ENCODE measurements at regions not wholly inside any gene's neighbourhood (a gene's known extent, or its start where the extent isn't known, plus 50 kb on each side); places are given as distances from the start of the nearest gene placed in this dataset.
"Not testable (repeated sequence)": the region's sequence is repeated elsewhere in the genome, so short reads cannot be mapped to it uniquely, and the experiment has no call there.

DNA sequence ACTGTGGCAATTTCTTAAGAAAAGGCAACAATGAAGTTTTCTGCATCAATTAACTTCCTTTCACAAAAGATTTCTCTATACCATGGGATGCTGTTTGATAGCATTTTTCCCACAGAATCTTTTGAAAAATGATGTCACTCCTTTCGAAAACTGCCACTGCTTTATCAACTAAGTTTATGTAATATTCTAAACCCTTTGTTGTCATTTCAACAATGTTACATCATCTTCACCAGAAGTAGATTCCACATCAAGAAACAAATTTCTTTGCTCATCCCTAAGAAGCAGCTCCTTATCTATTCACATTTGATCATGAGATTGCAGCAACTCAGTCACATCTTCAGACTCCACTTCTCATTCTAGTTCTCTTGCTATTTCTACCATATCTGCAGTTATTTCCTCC is 116.1 kb upstream of the KCND3 start:
- DNase-seq: no peak

GRCh38 chr1:112110031-112110430 is 120.6 kb upstream of the KCND3 start:
- no peak for DNase-seq

- no peak for DNase-seq
These were observed 122.3 kb upstream of the KCND3 start for GRCh38 chr1:112111734-112112133.

- no peak for DNase-seq
These were observed 125.1 kb upstream of the KCND3 start for GRCh38 chr1:112114540-112114939.

DNA sequence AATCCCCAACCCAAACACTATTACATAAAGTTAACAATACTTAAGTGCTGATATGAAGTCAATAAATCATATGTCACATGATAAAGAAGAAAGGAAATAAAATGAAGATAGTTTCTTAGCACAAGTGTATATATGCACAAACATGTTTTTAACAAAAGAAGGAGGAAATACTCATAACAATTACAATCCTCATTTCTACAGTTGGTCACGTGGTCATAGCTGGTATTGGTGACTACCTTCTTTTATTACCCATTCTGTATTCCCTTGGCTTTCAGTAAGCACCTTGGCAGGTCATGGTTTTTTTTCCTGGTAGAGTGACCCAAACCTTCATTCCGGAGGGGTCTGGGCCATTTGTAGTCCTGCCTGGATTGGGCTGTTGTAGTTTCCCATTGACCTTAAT is 137.1 kb upstream of the KCND3 start:
- DNase-seq: no peak

DNA sequence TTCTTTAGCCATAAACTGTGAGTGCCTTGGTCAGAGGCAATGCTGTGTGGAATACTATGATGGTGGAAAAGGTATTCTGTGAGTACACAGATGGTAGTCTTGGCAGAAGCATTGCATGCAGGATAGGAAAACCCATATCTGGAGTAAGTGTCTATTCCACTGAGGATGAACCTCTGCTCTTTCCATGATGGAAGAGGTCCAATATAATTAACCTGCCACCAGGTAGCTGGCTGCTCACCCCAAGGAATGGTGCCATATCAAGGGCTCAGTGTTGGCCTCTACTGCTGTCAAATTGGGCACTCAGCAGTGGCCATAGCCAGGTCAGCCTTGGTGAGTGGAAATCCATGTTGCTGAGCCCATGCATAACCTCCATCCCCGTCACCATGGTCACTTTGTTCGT is 138.1 kb upstream of the KCND3 start:
- not testable (repeated sequence) for DNase-seq

GRCh38 chr1:112133487-112133886 is 144.0 kb upstream of the KCND3 start:
- no peak for DNase-seq

DNA sequence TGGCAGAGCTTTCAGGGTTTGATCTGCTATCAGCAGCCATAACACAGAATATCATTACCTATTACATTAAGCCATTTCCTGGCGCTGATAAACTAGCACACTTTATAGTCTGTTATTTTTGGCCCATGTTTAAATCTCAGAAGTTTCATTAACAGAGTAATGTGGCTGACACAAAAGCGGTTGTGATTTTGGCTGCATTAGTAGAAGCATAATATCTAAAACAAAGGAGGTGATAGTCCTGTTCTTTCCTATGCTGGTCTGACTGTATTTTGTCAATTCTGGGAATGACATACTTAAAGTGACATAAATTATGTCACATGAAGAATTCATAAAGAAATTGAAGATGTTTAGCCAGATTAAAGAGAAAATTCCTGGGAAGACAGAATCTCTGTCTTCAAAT is 151.3 kb upstream of the KCND3 start:
- DNase-seq: no peak

DNA sequence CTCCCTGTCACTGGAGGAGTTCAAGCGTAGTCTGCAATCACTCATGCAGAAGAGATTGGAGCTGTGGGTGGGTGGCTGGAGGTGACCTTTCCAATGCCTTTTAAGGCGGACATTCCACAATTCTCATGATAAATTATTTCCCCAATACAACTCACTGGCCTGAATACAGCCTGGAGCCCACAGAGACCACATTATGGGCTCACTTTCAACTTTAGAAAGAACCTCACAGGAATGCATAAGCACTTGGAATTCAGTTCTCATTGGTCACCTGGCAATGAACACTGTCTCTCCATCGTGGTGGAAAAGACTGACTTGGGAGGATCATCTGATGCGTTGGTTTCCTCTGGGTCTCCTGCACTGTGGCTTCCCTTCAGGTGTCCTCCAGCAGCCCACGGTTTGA is 151.8 kb upstream of the KCND3 start:
- DNase-seq: no peak

GRCh38 chr1:112141923-112142322 is 152.5 kb upstream of the KCND3 start:
- DNase-seq: no peak

DNA sequence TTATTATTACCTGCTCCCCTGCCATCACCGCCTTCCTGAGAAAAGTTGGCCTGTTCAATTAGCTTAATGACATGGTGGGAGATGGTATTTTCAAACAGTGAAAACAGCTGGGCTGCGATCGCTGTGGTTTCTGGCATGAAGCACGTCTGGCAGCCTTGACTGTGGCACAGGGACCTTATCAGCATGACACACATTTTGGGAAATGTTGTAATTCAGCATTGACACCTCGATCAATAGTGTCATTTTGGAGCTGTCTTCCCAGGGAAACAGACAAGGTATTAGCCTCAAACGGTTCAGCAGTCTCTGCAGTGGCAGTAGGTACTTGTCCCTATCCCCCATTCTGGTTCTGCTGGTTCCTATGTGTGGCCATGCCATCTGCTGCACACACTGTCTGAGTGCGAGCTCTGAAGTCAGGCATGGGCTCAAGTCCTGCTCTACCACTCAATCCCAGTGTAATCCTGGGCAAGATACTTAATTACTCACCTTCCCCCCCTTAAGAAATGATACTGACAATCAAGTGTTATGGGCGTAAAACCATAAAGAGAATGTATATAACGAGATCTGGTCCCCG is 154.5 kb upstream of the KCND3 start:
- no peak for DNase-seq

GRCh38 chr1:112144733-112145426 is 155.4 kb upstream of the KCND3 start:
- no peak for DNase-seq

- no peak for DNase-seq
These were observed 156.8 kb upstream of the KCND3 start for GRCh38 chr1:112146201-112146715.

- not testable (repeated sequence) for DNase-seq
These were observed 170.7 kb upstream of the KCND3 start for GRCh38 chr1:112160214-112160613.

- DNase-seq: no peak
These were observed 175.9 kb upstream of the KCND3 start for GRCh38 chr1:112165375-112165774.

GRCh38 chr1:112169517-112169916 is 180.0 kb upstream of the KCND3 start:
- no peak for DNase-seq

- no peak for DNase-seq
These were observed 182.9 kb upstream of the KCND3 start for GRCh38 chr1:112172294-112172882.

GRCh38 chr1:112177314-112177713 is 187.8 kb upstream of the KCND3 start:
- DNase-seq: no peak

- DNase-seq: no peak
These were observed 199.1 kb upstream of the KCND3 start for GRCh38 chr1:112188611-112189010.

DNA sequence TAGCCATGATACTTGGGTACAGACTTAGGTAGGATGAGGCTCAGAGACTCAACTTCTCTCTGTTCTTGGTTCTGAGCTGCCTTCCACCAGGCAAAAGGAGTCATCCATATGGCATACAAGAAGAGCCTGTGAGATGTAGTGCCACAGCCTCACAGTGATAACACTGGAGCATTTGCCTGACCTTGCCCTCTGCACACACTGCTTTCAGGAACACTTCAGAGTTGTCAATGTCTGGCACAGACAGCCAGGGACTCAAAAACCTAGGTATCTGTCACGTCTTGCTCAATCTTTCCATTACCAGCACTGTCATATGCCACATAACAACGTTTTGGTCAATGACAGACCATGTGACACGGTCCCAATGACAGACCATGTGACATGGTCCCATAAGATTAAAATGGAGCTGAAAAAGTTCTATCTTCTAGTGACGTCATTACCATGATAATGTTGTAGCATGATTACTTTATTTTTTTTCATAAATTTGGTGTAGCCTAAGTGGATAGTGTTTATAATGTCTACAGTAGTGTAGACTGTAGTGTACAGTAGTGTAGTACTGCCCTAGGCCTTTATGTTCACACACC is 199.9 kb upstream of the CTTNBP2NL start:
- DNase-seq: no peak

DNA sequence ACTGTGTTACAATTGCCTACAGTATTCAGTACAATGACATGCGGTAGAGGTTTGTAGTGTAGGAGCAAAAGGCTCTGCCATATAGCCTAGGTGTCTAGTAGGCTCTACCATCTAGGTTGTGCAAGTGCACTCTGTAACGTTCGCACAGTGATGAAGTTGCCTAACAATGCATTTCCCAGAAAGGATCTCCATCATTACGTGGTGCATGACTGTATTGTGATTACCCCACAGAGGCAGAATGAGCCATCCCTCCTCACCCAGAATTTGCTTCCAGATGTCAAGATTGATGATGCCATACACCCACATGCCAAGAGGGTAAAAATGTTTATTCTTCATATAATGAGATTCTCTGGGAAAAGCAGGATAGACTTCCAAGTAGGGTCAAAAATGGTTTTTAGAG is 199.3 kb upstream of the CTTNBP2NL start:
- DNase-seq: no peak

DNA sequence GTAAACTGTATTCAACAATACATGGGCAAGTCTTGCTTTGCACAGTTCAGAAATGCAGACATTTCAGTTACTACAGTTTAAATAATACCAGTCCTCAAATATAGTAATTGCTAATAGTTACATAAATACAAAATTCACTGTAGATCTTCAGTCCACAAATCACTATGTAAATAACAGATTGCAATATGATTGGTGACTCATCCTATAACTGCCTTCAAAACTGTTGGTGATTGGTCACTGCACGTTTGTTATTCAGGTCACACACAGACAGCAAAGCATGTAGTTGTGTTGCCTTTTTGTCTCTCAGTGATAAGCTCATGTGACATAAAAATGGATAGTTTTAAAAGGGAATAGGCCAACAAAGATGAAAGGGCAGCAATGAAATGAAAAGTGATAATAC is 186.5 kb upstream of the CTTNBP2NL start:
- DNase-seq: no peak

DNA sequence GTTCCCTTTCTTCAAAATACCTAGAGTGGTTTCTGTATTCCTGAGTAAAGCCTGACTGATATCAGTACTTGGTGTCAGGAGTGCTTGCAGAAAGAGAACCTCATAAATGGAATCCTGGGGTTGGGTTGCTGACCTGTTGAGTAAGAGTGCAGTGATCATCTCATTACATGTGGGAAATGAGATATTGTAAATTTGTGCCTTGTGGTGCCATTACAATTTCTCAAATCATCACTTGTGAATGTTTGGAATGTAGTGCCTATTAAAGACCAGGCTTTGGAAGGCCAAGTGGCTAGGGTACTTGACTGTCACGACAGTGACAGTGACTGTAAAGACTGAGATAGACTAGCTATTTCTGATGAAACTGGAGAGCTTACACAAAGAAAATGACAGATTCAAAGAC is 176.7 kb upstream of the CTTNBP2NL start:
- DNase-seq: no peak

GRCh38 chr1:112230232-112230631 is 165.8 kb upstream of the CTTNBP2NL start:
- DNase-seq: no peak

All from CD4-positive, alpha-beta T cell treated with Interleukin-4 for 1 hour (primary cell).